Activated naive CD8-positive, alpha-beta T cell treated with anti-CD3 and anti-CD28 coated beads, Interleukin-2, amount 10 ng/mL, durations not matched to agents 7 days and 5 days (primary cell): ENCODE measurements at regions not wholly inside any gene's neighbourhood (a gene's known extent, or its start where the extent isn't known, plus 50 kb on each side); places are given as distances from the start of the nearest gene placed in this dataset.

Experiments used
- ATAC-seq: fragments of 150-1000 bp; cut with Tn5 transposase; one replicate; pipeline ENCODE4 v1.10.0; 2021; ENCODE audit warnings: low read depth, moderate library complexity
- POLR2A ChIA-PET: fragments of 350-600 bp; sonication (Branson Sonifier 250); formaldehyde crosslinking; loops from one replicate; lab custom pipeline; 2021; ENCODE audit warnings: antibody characterized with exemption; lab: Charles Lee
- DNase-seq: peaks from one replicate; pipeline ENCODE4 v3.0.0; 2021
- H3K27ac Mint-ChIP-seq: one replicate; pipeline ENCODE4 v1.8.0; 2022; ENCODE audit warnings: mild to moderate bottlenecking, mixed read lengths
- H3K27me3 Mint-ChIP-seq: one replicate; pipeline ENCODE4 v1.8.0; 2022; ENCODE audit warnings: mild to moderate bottlenecking, moderate library complexity, mixed read lengths
- H3K36me3 Mint-ChIP-seq: one replicate; pipeline ENCODE4 v1.8.0; 2021; ENCODE audit warnings: mild to moderate bottlenecking, mixed read lengths
- H3K4me1 Mint-ChIP-seq: one replicate; pipeline ENCODE4 v1.8.0; 2021; ENCODE audit warnings: mixed read lengths
- H3K4me3 Mint-ChIP-seq: one replicate; pipeline ENCODE4 v1.8.0; 2022; ENCODE audit warnings: mild to moderate bottlenecking, moderate library complexity, mixed read lengths
- H3K9me3 Mint-ChIP-seq: one replicate; pipeline ENCODE4 v1.8.0; 2021; ENCODE audit warnings: mixed read lengths

DNA sequence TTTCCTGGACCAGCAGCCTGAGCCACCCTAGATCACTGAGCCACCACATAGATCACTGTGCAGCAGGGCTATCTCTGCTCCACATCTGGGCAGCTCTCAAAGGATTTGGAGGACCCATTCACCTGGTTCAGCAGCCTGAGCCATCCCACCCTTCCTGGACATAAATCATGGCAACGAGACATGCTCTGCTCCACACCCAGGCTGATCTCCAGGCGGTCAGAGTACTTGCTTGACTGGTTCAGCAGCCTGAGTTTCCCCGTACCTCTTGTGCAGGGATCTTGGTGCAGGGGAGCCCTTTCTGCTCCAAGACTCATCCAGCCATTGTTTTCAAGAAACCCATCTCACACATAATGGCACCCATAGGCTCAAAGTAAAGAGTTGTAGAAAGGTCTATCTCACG lies 195.3 kb downstream of the LIG4 start:
- DNase-seq, result no peak
- Mint-ChIP-seq H3K27ac (no peak overlapping the region), H3K9me3 (peaks cover 9% of the 10 kb centered on the region), H3K4me1 (no peaks in the 10 kb centered on the region), H3K27me3 (no peaks in the 10 kb centered on the region), H3K4me3 (no peak overlapping the region), H3K36me3 (no peaks in the 10 kb centered on the region)
- no peak for ATAC-seq
- POLR2A ChIA-PET, result no interaction called here

DNA sequence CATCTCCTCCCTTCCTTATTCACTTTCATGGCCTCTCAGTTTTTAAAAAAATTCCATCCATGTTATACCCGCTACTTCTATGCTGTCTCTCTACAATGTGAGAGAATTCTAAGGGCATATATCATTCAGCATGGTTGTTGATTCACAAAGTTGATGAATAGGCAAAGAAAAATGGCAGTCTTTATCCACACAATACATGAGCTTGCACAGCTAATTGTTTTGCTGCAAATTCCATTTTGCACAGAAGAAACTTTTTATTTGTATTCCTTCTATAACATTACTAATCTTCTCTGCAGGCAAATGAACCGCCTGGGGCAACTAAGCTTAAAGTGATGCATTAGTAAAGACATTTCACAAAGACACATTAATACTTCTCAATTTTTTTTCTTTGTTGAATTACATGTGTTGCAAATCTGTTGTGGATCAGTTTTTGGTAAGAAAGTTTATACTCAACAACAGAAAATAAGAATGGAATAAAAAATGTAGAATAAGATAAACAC lies 196.9 kb downstream of the LIG4 start:
- Mint-ChIP-seq H3K27ac (no peak overlapping the region), H3K4me3 (no peak overlapping the region), H3K36me3 (no peaks in the 10 kb centered on the region), H3K27me3 (no peaks in the 10 kb centered on the region), H3K9me3 (peaks cover 9% of the 10 kb centered on the region), H3K4me1 (no peaks in the 10 kb centered on the region)
- ATAC-seq (no peak), DNase-seq (no peak)
- POLR2A ChIA-PET, result no interaction called here

GRCh38 chr13:108006619-108007018 lies 208.7 kb downstream of the LIG4 start:
- Mint-ChIP-seq H3K27me3 (no peaks in the 10 kb centered on the region), H3K9me3 (no peaks in the 10 kb centered on the region), H3K4me1 (no peaks in the 10 kb centered on the region), H3K27ac (no peak overlapping the region), H3K4me3 (no peak overlapping the region), H3K36me3 (no peaks in the 10 kb centered on the region)
- DNase-seq (no peak), ATAC-seq (no peak)
- POLR2A ChIA-PET, result no interaction called here

- Mint-ChIP-seq H3K4me1 (no peaks in the 10 kb centered on the region), H3K9me3 (no peaks in the 10 kb centered on the region), H3K27me3 (no peaks in the 10 kb centered on the region), H3K36me3 (no peaks in the 10 kb centered on the region), H3K27ac (no peak overlapping the region), H3K4me3 (no peak overlapping the region)
- no peak for ATAC-seq
- DNase-seq, result no peak
- POLR2A ChIA-PET, result no interaction called here
Observed at GRCh38 chr13:108005231-108005630, 210.1 kb downstream of the LIG4 start.

DNA sequence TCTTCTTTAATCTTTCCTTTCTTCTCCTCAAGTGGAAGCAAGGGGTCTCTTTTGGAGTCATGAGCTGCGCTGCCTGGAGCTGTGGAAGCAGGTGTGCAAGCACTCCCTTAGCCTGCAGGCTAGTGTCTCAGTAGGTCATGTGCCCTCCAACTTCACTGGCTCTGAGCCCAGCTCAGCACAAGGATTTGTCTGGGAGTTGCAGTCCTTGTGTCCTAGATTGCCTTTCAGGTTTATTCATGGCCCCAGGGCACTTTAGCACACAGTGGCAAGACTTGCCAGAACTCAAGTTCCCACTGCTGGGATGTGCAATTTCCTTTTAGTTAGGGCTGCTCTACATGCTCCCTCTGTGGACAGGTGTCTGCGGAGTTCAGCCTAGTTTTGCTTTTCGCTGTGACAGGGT lies 211.7 kb downstream of the LIG4 start:
- no peaks in the 10 kb centered on the region for H3K4me1 Mint-ChIP-seq
- H3K9me3 Mint-ChIP-seq, result peaks cover 1% of the 10 kb centered on the region

GRCh38 chr13:108000998-108001397 lies 214.3 kb downstream of the LIG4 start:
- H3K27ac Mint-ChIP-seq, result no peak overlapping the region
- no peaks in the 10 kb centered on the region for H3K27me3 Mint-ChIP-seq
- H3K9me3 Mint-ChIP-seq, result peaks cover 1% of the 10 kb centered on the region
- H3K4me1 Mint-ChIP-seq, result no peaks in the 10 kb centered on the region
- no peaks in the 10 kb centered on the region for H3K36me3 Mint-ChIP-seq
- DNase-seq (no peak), ATAC-seq (no peak)
- POLR2A ChIA-PET, result no interaction called here
- H3K4me3 Mint-ChIP-seq, result no peak overlapping the region

More for the DNA sequence above, 211.7 kb downstream of the LIG4 start:
- Mint-ChIP-seq H3K27me3 (no peaks in the 10 kb centered on the region), H3K27ac (no peak overlapping the region), H3K36me3 (no peaks in the 10 kb centered on the region), H3K4me3 (no peak overlapping the region)
- ATAC-seq (no peak), DNase-seq (no peak)
- POLR2A ChIA-PET, result no interaction called here

- no peaks in the 10 kb centered on the region for H3K4me1 Mint-ChIP-seq
- H3K27me3 Mint-ChIP-seq, result no peaks in the 10 kb centered on the region
- DNase-seq (no peak), ATAC-seq (no peak)
- H3K4me3 Mint-ChIP-seq, result no peak overlapping the region
- H3K9me3 Mint-ChIP-seq, result peaks cover 1% of the 10 kb centered on the region
- no peak overlapping the region for H3K27ac Mint-ChIP-seq
- H3K36me3 Mint-ChIP-seq, result no peaks in the 10 kb centered on the region
- POLR2A ChIA-PET, result no interaction called here
Observed at GRCh38 chr13:107999751-108000150, 215.6 kb downstream of the LIG4 start.

DNA sequence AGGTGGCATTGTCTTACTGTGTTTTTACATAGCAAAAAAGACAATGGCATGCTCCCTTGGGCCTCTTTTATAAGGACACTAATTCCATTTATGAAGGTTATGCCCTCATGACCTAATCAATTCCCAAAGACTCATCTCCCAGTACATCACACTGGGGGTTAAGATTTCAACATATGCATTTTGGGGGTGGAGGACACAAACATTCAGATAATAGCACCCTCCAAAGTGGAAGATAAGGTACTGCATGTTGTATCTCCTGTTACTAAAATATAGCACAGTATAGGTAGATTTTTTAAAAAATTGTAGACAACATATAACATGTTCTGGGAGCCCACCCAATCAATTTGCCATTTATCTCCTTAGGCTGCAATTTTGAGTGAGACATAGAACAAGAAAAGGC lies 221.2 kb downstream of the LIG4 start:
- DNase-seq (no peak), ATAC-seq (no peak)
- Mint-ChIP-seq H3K27ac (no peak overlapping the region), H3K4me1 (no peaks in the 10 kb centered on the region), H3K4me3 (no peak overlapping the region), H3K36me3 (no peaks in the 10 kb centered on the region), H3K27me3 (no peaks in the 10 kb centered on the region), H3K9me3 (peaks cover 1% of the 10 kb centered on the region)
- POLR2A ChIA-PET, result no interaction called here

- no peaks in the 10 kb centered on the region for H3K4me1 Mint-ChIP-seq
- H3K4me3 Mint-ChIP-seq, result no peak overlapping the region
- ATAC-seq (no peak), DNase-seq (no peak)
- no peak overlapping the region for H3K27ac Mint-ChIP-seq
- no peaks in the 10 kb centered on the region for H3K27me3 Mint-ChIP-seq
- no peaks in the 10 kb centered on the region for H3K9me3 Mint-ChIP-seq
- H3K36me3 Mint-ChIP-seq, result no peaks in the 10 kb centered on the region
- POLR2A ChIA-PET, result no interaction called here
Observed at GRCh38 chr13:107993239-107993949, 221.9 kb downstream of the LIG4 start.

DNA sequence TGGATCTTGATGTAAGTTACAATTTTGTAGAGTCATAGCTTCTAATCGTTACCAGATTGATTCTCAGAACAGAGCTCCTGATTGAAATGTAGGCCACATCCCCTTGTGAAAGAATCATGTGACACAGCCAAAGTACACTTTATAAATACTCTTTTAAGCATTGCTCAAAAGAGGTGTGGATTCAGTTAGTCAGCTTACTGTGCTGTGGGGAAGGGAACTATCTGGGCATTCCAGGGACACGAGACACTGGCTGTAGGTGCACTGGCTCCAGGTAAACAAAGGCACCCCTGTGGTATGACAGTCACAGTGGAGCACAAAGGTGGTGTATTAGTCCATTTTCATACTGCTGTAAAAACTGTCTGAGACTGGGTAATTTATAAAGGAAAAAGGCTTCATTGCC lies 222.8 kb downstream of the LIG4 start:
- POLR2A ChIA-PET, result no interaction called here
- DNase-seq (no peak), ATAC-seq (no peak)
- H3K27ac Mint-ChIP-seq, result no peak overlapping the region
- H3K36me3 Mint-ChIP-seq, result no peaks in the 10 kb centered on the region
- H3K9me3 Mint-ChIP-seq, result no peaks in the 10 kb centered on the region
- no peak overlapping the region for H3K4me3 Mint-ChIP-seq
- H3K27me3 Mint-ChIP-seq, result no peaks in the 10 kb centered on the region
- H3K4me1 Mint-ChIP-seq, result no peaks in the 10 kb centered on the region

GRCh38 chr13:107977071-107977574 lies 238.2 kb downstream of the LIG4 start:
- POLR2A ChIA-PET, result no interaction called here
- H3K9me3 Mint-ChIP-seq, result peaks cover 3% of the 10 kb centered on the region
- DNase-seq, result no peak
- H3K36me3 Mint-ChIP-seq, result no peaks in the 10 kb centered on the region
- no peak for ATAC-seq
- H3K27me3 Mint-ChIP-seq, result no peaks in the 10 kb centered on the region
- H3K27ac Mint-ChIP-seq, result no peak overlapping the region
- no peaks in the 10 kb centered on the region for H3K4me1 Mint-ChIP-seq
- no peak overlapping the region for H3K4me3 Mint-ChIP-seq

DNA sequence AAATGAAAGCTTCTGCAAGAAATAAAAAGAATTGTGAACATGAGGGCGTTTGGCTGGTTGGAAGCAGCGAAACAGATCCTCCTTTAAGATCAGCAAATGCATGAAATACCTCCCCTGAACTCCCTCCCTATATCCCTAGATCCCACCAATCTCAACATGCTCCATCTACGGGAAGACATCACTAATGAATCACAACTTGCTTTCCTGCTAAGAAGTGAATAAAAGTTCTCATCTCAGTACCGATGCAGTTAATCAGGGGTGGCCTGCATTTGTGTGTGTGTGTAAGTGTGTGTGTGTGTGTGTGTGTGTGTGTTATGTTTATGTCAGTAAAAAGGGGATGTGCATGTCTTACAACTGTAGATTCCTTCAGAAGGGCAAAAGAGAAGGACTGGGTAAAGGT lies 238.7 kb downstream of the LIG4 start:
- Mint-ChIP-seq H3K4me3 (no peak overlapping the region), H3K27me3 (no peaks in the 10 kb centered on the region)

DNA sequence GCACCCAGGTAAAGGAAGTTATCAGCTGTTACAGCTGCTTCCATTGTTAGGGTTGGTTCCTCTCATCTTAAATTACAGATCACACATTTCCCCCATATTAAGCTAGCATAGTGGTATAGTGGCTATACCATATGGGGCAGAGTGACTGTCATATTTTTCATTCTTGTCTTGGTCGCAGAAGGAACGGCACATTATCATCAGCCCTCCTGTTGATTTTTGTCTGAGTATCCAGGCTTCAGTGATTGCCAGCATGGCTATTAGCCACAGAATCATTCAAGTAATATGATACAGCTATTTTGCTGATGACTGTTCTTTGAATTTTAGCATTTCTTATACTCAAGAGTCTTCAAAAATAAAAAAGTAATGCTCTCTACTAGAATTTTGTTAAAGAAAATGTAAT lies 240.9 kb downstream of the LIG4 start:
- Mint-ChIP-seq H3K27ac (no peak overlapping the region), H3K9me3 (peaks cover 3% of the 10 kb centered on the region), H3K27me3 (no peaks in the 10 kb centered on the region), H3K36me3 (no peaks in the 10 kb centered on the region), H3K4me3 (no peak overlapping the region), H3K4me1 (no peaks in the 10 kb centered on the region)
- DNase-seq, result no peak
- POLR2A ChIA-PET, result no interaction called here
- no peak for ATAC-seq

More for the DNA sequence above, 238.7 kb downstream of the LIG4 start:
- Mint-ChIP-seq H3K36me3 (no peaks in the 10 kb centered on the region), H3K9me3 (peaks cover 3% of the 10 kb centered on the region), H3K4me1 (no peaks in the 10 kb centered on the region), H3K27ac (no peak overlapping the region)
- POLR2A ChIA-PET, result no interaction called here
- ATAC-seq (no peak), DNase-seq (no peak)

GRCh38 chr13:107969546-107969945 lies 245.8 kb downstream of the LIG4 start:
- POLR2A ChIA-PET, result no interaction called here

More at GRCh38 chr13:107969546-107969945, 245.8 kb downstream of the LIG4 start:
- no peak overlapping the region for H3K27ac Mint-ChIP-seq
- no peak overlapping the region for H3K4me3 Mint-ChIP-seq
- H3K36me3 Mint-ChIP-seq, result no peaks in the 10 kb centered on the region
- H3K27me3 Mint-ChIP-seq, result no peaks in the 10 kb centered on the region
- DNase-seq (no peak), ATAC-seq (no peak)
- H3K9me3 Mint-ChIP-seq, result no peaks in the 10 kb centered on the region
- H3K4me1 Mint-ChIP-seq, result no peaks in the 10 kb centered on the region
